Common myeloid progenitor, CD34-positive (primary cell): ENCODE measurements at regions not wholly inside any gene's neighbourhood (a gene's known extent, or its start where the extent isn't known, plus 50 kb on each side); places are given as distances from the start of the nearest gene placed in this dataset.

ENCODE experiments used
- CTCF ChIA-PET: fragments of 350-600 bp; sonication (Branson Sonifier 250); formaldehyde crosslinking; loops from one replicate; lab custom pipeline; 2021; ENCODE audit warnings: antibody characterized with exemption; lab: Charles Lee
- POLR2A ChIA-PET: fragments of 350-600 bp; sonication (Branson Sonifier 250); formaldehyde crosslinking; loops from one replicate; lab custom pipeline; 2021; ENCODE audit warnings: antibody characterized with exemption; lab: Charles Lee
- DNase-seq, 3 donors: peaks; one replicate each; pipeline versions ENCODE4 v3.0.0 to v3.0.0-alpha.2; 2013
- H3K27ac ChIP-seq, 2 experiments: 1 replicate in 1 of 2; 2 replicates in 1 of 2; pipeline ENCODE4 v1.7.0; 2013; ENCODE audit warnings: inconsistent platforms in 2 of 2, low read length in 2 of 2, mild to moderate bottlenecking in 2 of 2, low read depth in 1 of 2, moderate library complexity in 1 of 2; ENCODE audit not compliant: severe bottlenecking in 2 of 2, insufficient read depth in 1 of 2, poor library complexity in 1 of 2
- H3K27me3 ChIP-seq, 5 experiments: replicated peaks in 2 of 5; 1 replicate in 3 of 5; 2 replicates in 2 of 5; pipeline versions ENCODE4 v1.6.1 to v1.7.0; 2013; ENCODE audit warnings: low read length in 4 of 5, mild to moderate bottlenecking in 2 of 5, moderate library complexity in 2 of 5, inconsistent platforms in 1 of 5; ENCODE audit not compliant: insufficient read depth in 5 of 5, control insufficient read depth in 4 of 5
- H3K36me3 ChIP-seq, 4 experiments: 1 replicate in 2 of 4; 2 replicates in 2 of 4; pipeline versions ENCODE4 v1.6.1 to v1.7.0; 2013; ENCODE audit warnings: low read length in 3 of 4, control low read depth in 1 of 4, mild to moderate bottlenecking in 1 of 4; ENCODE audit not compliant: control insufficient read depth in 4 of 4, insufficient read depth in 4 of 4
- H3K4me1 ChIP-seq, 4 experiments: 1 replicate in 3 of 4; 2 replicates in 1 of 4; pipeline versions ENCODE4 v1.6.1 to v1.7.1; 2013; ENCODE audit warnings: low read length in 3 of 4, mild to moderate bottlenecking in 3 of 4, control low read depth in 1 of 4, inconsistent platforms in 1 of 4, moderate library complexity in 1 of 4; ENCODE audit not compliant: control insufficient read depth in 4 of 4, insufficient read depth in 4 of 4; ENCODE audit errors: control extremely low read depth in 1 of 4
- H3K4me3 ChIP-seq, 7 experiments: 1 replicate in 4 of 7; 2 replicates in 3 of 7; pipeline versions ENCODE4 v1.5.1 to v1.7.0; 2013; ENCODE audit warnings: mild to moderate bottlenecking in 7 of 7, low read length in 6 of 7, moderate library complexity in 6 of 7, inconsistent platforms in 2 of 7, low read depth in 2 of 7, control low read depth in 1 of 7; ENCODE audit not compliant: insufficient read depth in 4 of 7, control insufficient read depth in 1 of 7; ENCODE audit errors: extremely low read depth in 1 of 7
- H3K9me3 ChIP-seq, 5 experiments: 1 replicate in 4 of 5; 2 replicates in 1 of 5; pipeline versions ENCODE4 v1.6.1 to v1.7.1; 2013; ENCODE audit warnings: low read length in 4 of 5, mild to moderate bottlenecking in 2 of 5, inconsistent platforms in 1 of 5, low read depth in 1 of 5, moderate library complexity in 1 of 5; ENCODE audit not compliant: control insufficient read depth in 4 of 5, insufficient read depth in 2 of 5; ENCODE audit errors: control extremely low read depth in 1 of 5
- WGBS: methylation state at CpG from one replicate; pipeline ENCODE4 v1.1.5; 2013; ENCODE audit not compliant: insufficient coverage; 5-methylcytosine and 5-hydroxymethylcytosine counted together

- peak in 2 of 3 donors; percentile 12 to 20 for DNase-seq
- H3K4me3 ChIP-seq = no peak overlapping the region
- H3K36me3 ChIP-seq = no peaks in the 10 kb centered on the region
- no peak overlapping the region for H3K27ac ChIP-seq
- peaks cover 5 to 19% (median 15%) of the 10 kb centered on the region in 4 experiments for H3K4me1 ChIP-seq
- CTCF ChIA-PET = no interaction called here
- no peaks in the 10 kb centered on the region for H3K9me3 ChIP-seq
- H3K27me3 ChIP-seq = no peaks in the 10 kb centered on the region
- POLR2A ChIA-PET = no interaction called here
- WGBS = 93% methylated on average over 5 of the region's 5 CpGs
These were observed 132.2 kb upstream of the NUDT4 start for GRCh38 chr12:93245543-93245942.

DNA sequence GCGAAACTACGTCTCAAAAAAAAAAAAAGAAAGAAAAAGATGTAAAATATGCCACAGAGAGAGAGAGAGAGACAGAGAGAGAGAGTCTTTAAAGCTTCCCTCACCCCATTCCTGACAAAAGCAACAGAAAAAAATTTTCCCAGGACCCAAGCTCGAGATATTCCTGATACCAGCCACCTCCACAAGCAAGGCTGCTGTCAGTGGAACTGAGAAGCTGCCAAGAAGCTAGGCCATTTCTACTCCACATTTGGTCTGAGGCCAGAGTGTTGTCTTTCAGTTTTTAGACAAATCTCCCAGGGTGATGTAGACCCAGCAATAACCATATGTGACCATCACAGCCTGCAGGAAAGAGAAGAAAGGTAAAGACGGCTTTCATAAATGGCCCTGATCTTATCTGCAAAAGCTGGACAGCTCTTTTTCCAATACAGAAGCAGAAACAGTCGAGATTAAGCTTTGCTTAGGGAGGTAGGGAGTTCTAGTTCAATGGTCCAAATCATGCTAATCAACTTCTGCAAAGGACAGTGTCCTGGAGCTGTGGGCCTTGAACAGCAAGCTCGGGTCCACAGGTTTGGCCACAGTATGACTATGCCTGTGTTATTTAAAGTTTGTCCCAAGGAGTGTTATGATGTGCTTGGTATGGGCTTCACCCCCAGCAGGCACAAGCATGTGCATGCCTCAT, 130.3 kb upstream of the NUDT4 start:
- Histone ChIP-seq H3K4me1 (peaks cover 5 to 19% (median 15%) of the 10 kb centered on the region in 4 experiments), H3K36me3 (no peaks in the 10 kb centered on the region), H3K27me3 (no peaks in the 10 kb centered on the region), H3K4me3 (no peak overlapping the region), H3K9me3 (no peaks in the 10 kb centered on the region), H3K27ac (no peak overlapping the region)
- 93% methylated on average over 4 of the region's 6 CpGs for WGBS
- ChIA-PET CTCF (interaction anchor here (0.8 kb wide), 1 partner anchor 9 kb away, joined by 3 read pairs; no protein-coding TSS in a partner anchor), POLR2A (no interaction called here)
- no peak for DNase-seq

- Histone ChIP-seq H3K4me1 (no peaks in the 10 kb centered on the region), H3K27me3 (no peaks in the 10 kb centered on the region), H3K4me3 (no peak overlapping the region), H3K36me3 (no peaks in the 10 kb centered on the region), H3K27ac (no peak overlapping the region), H3K9me3 (peaks cover 0 to 20% (median 8%) of the 10 kb centered on the region in 5 experiments)
- POLR2A ChIA-PET = no interaction called here
- CTCF ChIA-PET = interaction anchor here (1.6 kb wide), 1 partner anchor 66 kb away, joined by 4 read pairs; no protein-coding TSS in a partner anchor
- DNase-seq = no peak
These were observed 125.5 kb upstream of the NUDT4 start for GRCh38 chr12:93252221-93252620.

GRCh38 chr12:93254911-93255310, 122.8 kb upstream of the NUDT4 start:
- H3K27me3 ChIP-seq = no peaks in the 10 kb centered on the region
- no peaks in the 10 kb centered on the region for H3K4me1 ChIP-seq
- no peak for DNase-seq
- no peak overlapping the region for H3K27ac ChIP-seq
- POLR2A ChIA-PET = no interaction called here
- no peak overlapping the region for H3K4me3 ChIP-seq
- CTCF ChIA-PET = no interaction called here
- H3K9me3 ChIP-seq = peaks cover 0 to 20% (median 8%) of the 10 kb centered on the region in 5 experiments
- no peaks in the 10 kb centered on the region for H3K36me3 ChIP-seq

- WGBS = 100% methylated on average over 2 of the region's 2 CpGs
- Histone ChIP-seq H3K4me3 (no peak overlapping the region), H3K36me3 (no peaks in the 10 kb centered on the region), H3K4me1 (no peaks in the 10 kb centered on the region), H3K27ac (no peak overlapping the region), H3K27me3 (no peaks in the 10 kb centered on the region), H3K9me3 (peaks cover 0 to 20% (median 8%) of the 10 kb centered on the region in 5 experiments)
- CTCF ChIA-PET = interaction anchor here (1.2 kb wide), 1 partner anchor 9 kb away, joined by 3 read pairs; no protein-coding TSS in a partner anchor
- POLR2A ChIA-PET = interaction anchor here (0.5 kb wide), 1 partner anchor 91 kb away, joined by 3 read pairs; no protein-coding TSS in a partner anchor
- DNase-seq = no peak
These were observed 121.3 kb upstream of the NUDT4 start for GRCh38 chr12:93256256-93256969.

DNA sequence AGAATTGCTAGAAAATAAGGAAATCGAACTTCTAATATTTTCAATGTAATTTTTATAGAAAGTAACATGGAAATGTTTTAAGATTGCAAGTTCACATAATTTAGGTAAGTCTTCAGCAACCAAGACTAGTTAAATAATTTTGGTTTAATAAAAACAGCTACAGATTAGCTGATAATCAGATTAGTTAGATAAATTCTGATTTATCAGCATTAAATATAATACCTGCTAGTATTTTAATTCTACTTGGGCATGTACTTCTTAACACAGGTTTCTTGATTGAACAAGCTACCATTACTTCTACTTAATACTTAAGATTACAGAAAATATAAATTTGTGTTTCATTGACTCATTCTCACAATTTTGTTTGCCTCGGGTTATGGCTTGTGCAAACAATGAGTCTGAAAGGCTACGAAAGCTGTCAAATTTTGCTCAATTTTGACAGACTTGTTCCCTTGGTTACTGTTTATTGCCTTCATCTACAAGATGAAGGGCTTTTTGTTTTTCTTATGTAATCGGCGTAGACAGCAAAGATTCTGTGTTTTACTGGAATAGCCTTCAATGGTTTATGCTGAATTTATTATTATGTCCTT, 116.1 kb upstream of the NUDT4 start:
- no peaks in the 10 kb centered on the region for H3K36me3 ChIP-seq
- no peak overlapping the region for H3K27ac ChIP-seq
- 100% methylated on average over 2 of the region's 5 CpGs for WGBS
- H3K9me3 ChIP-seq = peaks cover 0 to 2% (median 0%) of the 10 kb centered on the region in 5 experiments
- CTCF ChIA-PET = interaction anchor here (1.3 kb wide), 1 partner anchor 18 kb away, joined by 3 read pairs; no protein-coding TSS in a partner anchor
- no peak overlapping the region for H3K4me3 ChIP-seq
- H3K4me1 ChIP-seq = no peaks in the 10 kb centered on the region
- POLR2A ChIA-PET = interaction anchor here (0.6 kb wide), 1 partner anchor 13 kb away, joined by 3 read pairs; no protein-coding TSS in a partner anchor
- no peaks in the 10 kb centered on the region for H3K27me3 ChIP-seq
- DNase-seq = no peak

- no peak overlapping the region for H3K27ac ChIP-seq
- H3K4me3 ChIP-seq = no peak overlapping the region
- peaks cover 0 to 4% (median 0%) of the 10 kb centered on the region in 5 experiments for H3K9me3 ChIP-seq
- no peaks in the 10 kb centered on the region for H3K4me1 ChIP-seq
- WGBS = 100% methylated on average over 2 of the region's 2 CpGs
- H3K36me3 ChIP-seq = no peaks in the 10 kb centered on the region
- ChIA-PET POLR2A (no interaction called here), CTCF (no interaction called here)
- H3K27me3 ChIP-seq = no peaks in the 10 kb centered on the region
- DNase-seq = no peak
These were observed 104.7 kb upstream of the NUDT4 start for GRCh38 chr12:93272997-93273396.
